Adrenal gland (tissue), 9 donors: ENCODE measurements at regions not wholly inside any gene's neighbourhood (a gene's known extent, or its start where the extent isn't known, plus 50 kb on each side); places are given as distances from the start of the nearest gene placed in this dataset.

Source experiments
- DNase-seq, 7 donors: peaks; one replicate each; pipeline ENCODE4 v3.0.0-alpha.2; 2019 to 2020
- H3K27ac ChIP-seq, 5 donors: fragments of 200-600 bp; sonication (generic) in 4 of 5; 1 replicate in 3 of 5; 2 replicates in 2 of 5; pipeline versions ENCODE4 v1.5.1 to v1.8.0; 2016 to 2020; ENCODE audit warnings: mild to moderate bottlenecking in 1 of 5
- H3K27me3 ChIP-seq: fragments of 200-600 bp; 2 replicates; pipeline ENCODE4 v1.8.0; 2021
- H3K36me3 ChIP-seq, 2 donors: fragments of 200-600 bp; replicated peaks in 1 of 2; 1 replicate in 1 of 2; 2 replicates in 1 of 2; pipeline versions ENCODE4 v1.5.1 to v1.8.0; 2018 to 2022
- H3K4me1 ChIP-seq, 2 donors: fragments of 200-600 bp; replicated peaks in 1 of 2; 1 replicate in 1 of 2; 2 replicates in 1 of 2; pipeline versions ENCODE4 v1.5.1 to v1.8.0; 2018 to 2021
- H3K4me3 ChIP-seq, 4 donors: fragments of 200-600 bp; sonication (generic) in 3 of 4; one replicate each; pipeline ENCODE4 v1.5.1; 2016 to 2018
- H3K9me3 ChIP-seq, 3 donors: fragments of 200-600 bp; sonication (generic) in 1 of 3; replicated peaks in 1 of 3; 1 replicate in 2 of 3; 2 replicates in 1 of 3; pipeline versions ENCODE4 v1.5.1 to v1.8.0; 2016 to 2021
- CTCF ChIP-seq, 6 experiments: fragments of 450-650 bp in 4 of 6; fragments of 200-600 bp in 2 of 6; sonication (generic) in 1 of 6; IDR thresholded peaks; 1 replicate in 5 of 6; 2 replicates in 1 of 6; pipeline versions ENCODE4 v1.5.1 to v1.8.0; 2016 to 2021; ENCODE audit warnings: antibody characterized with exemption in 6 of 6, mild to moderate bottlenecking in 2 of 6, moderate library complexity in 1 of 6
- POLR2A ChIP-seq, 2 donors: fragments of 450-650 bp; IDR thresholded peaks; one replicate each; pipeline ENCODE4 v1.6.1; 2017; ENCODE audit warnings: antibody characterized with exemption in 2 of 2, mild to moderate bottlenecking in 2 of 2, moderate library complexity in 1 of 2
- WGBS, 4 donors: extraction: QIAGEN DNeasy Blood & Tissue Kit in 2 of 4; methylation state at CpG; one replicate each; pipeline versions ENCODE4 v1.1.5 to v1.1.7; 2013 to 2017; 5-methylcytosine and 5-hydroxymethylcytosine counted together
- intact Hi-C, 2 donors: fragments of 100-400 bp; cut with DNase I; formaldehyde crosslinking; loops; one replicate each; pipeline versions ENCODE4 v1.14.1 to v1.15.0; 2022 to 2023
- donor health status: healthy with polysubstance abuse.
- donor health status: Bipolar disorder and iron deficiency.
- donor health status: DM: yes; HTN: yes; CAD: no.
- donor health status: DM: no; HTN: no; CAD: no.
- donor health status: DM: no; HTN: no; CAD: no.

DNA sequence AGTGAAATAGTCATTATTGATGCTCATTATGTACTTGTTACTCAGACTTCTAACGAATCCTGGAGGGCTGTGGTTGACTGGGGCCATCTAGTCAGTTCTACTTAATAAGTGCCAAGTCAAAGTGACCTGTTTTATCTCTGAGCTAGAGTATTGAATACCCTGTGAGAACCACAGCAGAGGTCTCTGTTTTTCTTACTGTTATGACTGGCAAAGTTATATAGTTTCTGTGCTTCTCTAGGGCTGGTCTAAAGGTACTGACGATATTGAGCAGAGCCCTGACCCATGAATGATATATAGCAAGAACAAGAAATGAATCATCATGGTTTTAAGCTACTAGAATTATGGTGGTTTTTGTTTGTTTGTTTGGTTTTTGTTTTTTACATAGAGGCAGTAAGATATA lies 555.8 kb downstream of the PLA2G4A start:
- 30 to 56% (median 49%) methylated on average over 2 of the region's 2 CpGs for WGBS, 4 donors
- DNase-seq = no peak
- H3K4me3 ChIP-seq = no peak overlapping the region
- no peaks in the 10 kb centered on the region for H3K4me1 ChIP-seq
- intact Hi-C loops = no loop called here
- no peaks in the 10 kb centered on the region for H3K27me3 ChIP-seq
- no peaks in the 10 kb centered on the region for H3K36me3 ChIP-seq
- TF ChIP-seq POLR2A (IDR thresholded peaks at IDR 0.05) (no peak), CTCF (IDR thresholded peaks at IDR 0.05) (no peak)
- H3K27ac ChIP-seq = no peak overlapping the region
- no peaks in the 10 kb centered on the region for H3K9me3 ChIP-seq

DNA sequence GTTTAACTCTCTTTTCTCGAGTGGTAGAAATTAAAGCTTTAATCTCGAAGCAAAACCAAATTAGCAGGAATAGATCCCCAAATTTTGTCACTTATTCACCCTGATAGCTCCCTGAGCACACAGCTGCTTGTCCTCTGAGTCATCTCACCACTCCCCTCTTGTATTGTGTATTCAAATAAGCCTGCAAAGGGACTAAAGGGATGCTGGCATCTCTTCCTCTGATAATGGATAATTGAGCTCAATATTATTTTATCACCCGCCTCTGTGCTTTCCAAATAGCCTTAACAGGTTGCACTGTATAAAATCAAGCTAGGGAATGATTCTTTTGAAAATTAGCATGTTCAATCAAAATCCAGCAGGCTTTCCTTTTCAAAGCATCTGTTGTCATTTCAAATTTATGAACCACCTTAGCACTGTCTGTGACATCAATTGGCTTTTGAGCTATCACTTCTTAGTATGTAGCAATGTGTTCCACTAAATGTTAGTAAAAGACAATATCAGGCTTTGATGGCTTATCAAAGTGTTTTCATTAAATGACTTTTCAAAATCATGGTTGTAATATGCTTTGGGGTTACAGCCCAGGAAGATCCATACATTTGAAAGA lies 561.6 kb downstream of the PLA2G4A start:
- no peak for TF ChIP-seq POLR2A (IDR thresholded peaks at IDR 0.05)
- no peak for TF ChIP-seq CTCF (IDR thresholded peaks at IDR 0.05)
- intact Hi-C loops = no loop called here
- no peaks in the 10 kb centered on the region for H3K36me3 ChIP-seq
- H3K4me1 ChIP-seq = no peaks in the 10 kb centered on the region
- H3K4me3 ChIP-seq = no peak overlapping the region
- no peak for DNase-seq
- no peaks in the 10 kb centered on the region for H3K9me3 ChIP-seq
- WGBS, 4 donors = 45 to 58% (median 53%) methylated on average over 3 of the region's 3 CpGs
- no peaks in the 10 kb centered on the region for H3K27me3 ChIP-seq
- H3K27ac ChIP-seq = no peak overlapping the region

- intact Hi-C loops = no loop called here
- no peak for TF ChIP-seq CTCF (IDR thresholded peaks at IDR 0.05)
- Histone ChIP-seq H3K4me3 (no peak overlapping the region), H3K9me3 (no peaks in the 10 kb centered on the region), H3K27me3 (no peaks in the 10 kb centered on the region), H3K36me3 (no peaks in the 10 kb centered on the region), H3K4me1 (no peaks in the 10 kb centered on the region), H3K27ac (no peak overlapping the region)
- DNase-seq = no peak
These were observed 567.5 kb downstream of the PLA2G4A start for GRCh38 chr1:187396226-187396625.

GRCh38 chr1:187396929-187397796 lies 568.4 kb downstream of the PLA2G4A start:
- intact Hi-C loops = no loop called here
- TF ChIP-seq CTCF (IDR thresholded peaks at IDR 0.05) (no peak), POLR2A (IDR thresholded peaks at IDR 0.05) (no peak)
- H3K27ac ChIP-seq = no peak overlapping the region

More at GRCh38 chr1:187396929-187397796, 568.4 kb downstream of the PLA2G4A start:
- Histone ChIP-seq H3K4me1 (no peaks in the 10 kb centered on the region), H3K4me3 (no peak overlapping the region), H3K27me3 (no peaks in the 10 kb centered on the region), H3K9me3 (no peaks in the 10 kb centered on the region), H3K36me3 (no peaks in the 10 kb centered on the region)
- WGBS, 4 donors = 31 to 41% (median 36%) methylated on average over 7 to 12 of the region's 12 CpGs
- DNase-seq = no peak
